ENCODE measurements at regions not wholly inside any gene's neighbourhood (a gene's known extent, or its start where the extent isn't known, plus 50 kb on each side); places are given as distances from the start of the nearest gene placed in this dataset.
"Not testable (repeated sequence)": the region's sequence is repeated elsewhere in the genome, so short reads cannot be mapped to it uniquely, and the experiment has no call there.

- no peak for DNase-seq
Measured at GRCh38 chr4:91840359-91840758, 463.4 kb upstream of the GRID2 start.

DNA sequence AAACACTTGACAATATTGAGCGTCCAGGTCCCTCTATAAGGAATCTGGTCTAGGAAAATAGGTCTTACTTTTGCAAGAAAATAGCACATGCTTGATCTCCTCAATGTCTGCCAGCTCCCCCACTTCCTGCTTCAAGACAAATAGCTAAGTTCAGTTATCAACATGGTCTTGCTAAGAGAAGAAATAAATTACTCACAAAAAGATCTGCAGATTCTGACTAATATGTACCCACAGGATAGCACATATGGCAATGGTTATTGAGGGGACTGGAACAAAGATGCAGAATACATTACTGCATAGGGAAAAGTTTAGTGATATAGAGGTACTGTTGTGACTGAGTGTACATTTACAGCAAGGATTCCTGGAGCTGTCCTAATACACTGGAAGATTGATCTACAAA lies 457.5 kb upstream of the GRID2 start:
- no peak for DNase-seq

DNA sequence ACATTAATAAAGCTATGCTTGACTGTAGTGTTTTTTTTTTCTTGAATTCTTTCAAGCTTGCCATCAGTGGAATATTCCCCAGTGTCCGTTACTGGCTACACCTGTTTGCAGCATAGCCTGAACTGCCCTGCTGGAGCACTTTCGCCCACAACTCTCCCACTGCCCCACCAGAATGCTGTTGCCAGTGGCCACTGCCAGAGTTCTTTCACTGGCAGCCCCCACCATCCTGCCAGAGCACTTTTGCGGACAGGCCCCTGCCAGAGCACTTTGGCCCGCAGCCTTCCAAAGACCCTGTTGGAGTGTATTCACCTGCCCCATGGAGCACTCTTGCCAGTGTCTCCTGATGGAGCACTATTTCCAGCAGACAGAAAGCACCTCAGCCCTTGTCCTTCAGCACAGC lies 452.3 kb upstream of the GRID2 start:
- DNase-seq, result no peak

GRCh38 chr4:91887926-91888325 lies 415.8 kb upstream of the GRID2 start:
- DNase-seq, result no peak

DNA sequence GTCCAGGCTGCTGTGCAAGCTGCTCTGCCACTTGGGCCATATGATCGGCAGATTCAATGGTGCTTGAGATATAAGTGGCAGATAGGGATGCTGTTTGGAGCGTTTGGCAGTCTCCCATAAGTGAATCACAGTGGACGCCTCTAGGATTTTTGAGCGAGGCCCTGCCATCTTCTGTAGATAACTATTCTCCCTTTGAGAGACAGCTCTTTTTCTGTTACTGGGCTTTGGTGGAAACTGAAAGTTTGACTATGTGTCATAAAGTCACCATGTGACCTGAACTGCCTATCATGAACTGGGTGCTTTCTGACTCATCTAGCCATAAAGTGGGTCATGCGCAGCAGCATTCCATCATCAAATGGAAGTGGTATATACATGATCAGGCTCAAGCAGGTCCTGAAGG lies 412.5 kb upstream of the GRID2 start:
- not testable (repeated sequence) for DNase-seq

DNA sequence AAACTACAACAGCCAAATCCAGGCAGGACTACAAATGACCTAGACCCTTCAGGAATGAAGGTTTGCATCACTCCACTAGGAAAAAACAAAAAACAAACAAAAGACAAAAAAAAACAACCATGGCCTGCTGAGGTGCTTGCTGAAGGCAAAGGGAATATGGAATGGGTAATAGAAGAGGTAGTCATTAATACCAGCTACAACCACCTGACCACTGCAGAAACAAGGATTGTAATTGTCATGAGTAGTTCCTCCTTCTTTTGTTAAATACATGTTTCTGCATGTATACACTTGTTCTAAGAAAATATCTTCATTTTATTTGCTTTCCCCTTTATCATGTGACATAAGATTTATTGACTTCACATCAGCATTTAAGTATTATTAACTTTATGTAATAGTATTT lies 409.8 kb upstream of the GRID2 start:
- DNase-seq, result no peak

- DNase-seq, result no peak
Measured at GRCh38 chr4:91904556-91904955, 399.2 kb upstream of the GRID2 start.

GRCh38 chr4:91909963-91910362 lies 393.8 kb upstream of the GRID2 start:
- DNase-seq, result no peak

GRCh38 chr4:91914176-91914804 lies 389.5 kb upstream of the GRID2 start:
- no peak for DNase-seq

DNA sequence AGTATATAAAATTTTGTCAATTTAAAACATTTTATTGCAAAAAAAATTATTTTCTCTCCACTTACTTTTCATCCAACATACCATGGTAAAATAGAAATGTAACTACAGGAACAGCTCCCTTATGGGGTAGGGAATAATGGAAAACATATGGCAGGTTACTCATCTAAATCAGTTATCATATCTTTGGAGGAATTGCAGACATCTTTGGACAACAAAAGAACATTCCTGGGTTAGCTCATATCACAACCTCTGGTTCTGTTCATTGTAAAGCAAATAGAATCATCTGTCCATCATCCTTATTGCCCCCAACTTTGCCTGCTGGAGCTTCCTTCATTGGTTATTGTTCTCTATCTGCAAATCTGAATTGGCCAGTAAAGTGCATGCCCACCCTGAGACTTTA lies 387.5 kb upstream of the GRID2 start:
- no peak for DNase-seq

DNA sequence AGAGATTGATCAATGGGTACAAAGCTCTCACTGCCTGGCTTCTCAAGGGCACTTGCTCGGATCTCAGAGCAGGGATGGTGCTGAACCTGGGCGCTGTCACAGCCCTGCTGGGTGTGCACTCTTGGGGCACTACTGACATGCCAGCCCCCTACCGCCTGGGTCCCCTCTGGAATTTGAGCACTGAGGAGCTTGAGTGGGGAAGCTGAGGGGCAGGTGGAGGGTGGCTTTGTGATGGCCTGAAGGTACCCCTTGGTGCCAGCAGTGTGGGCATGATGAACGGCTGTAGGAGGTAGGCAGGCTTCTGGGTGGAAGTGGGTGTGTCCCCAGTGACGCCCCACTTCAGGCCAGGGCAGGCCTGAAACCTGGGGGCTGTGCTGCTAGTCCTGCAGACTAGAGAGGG lies 379.1 kb upstream of the GRID2 start:
- no peak for DNase-seq

DNA sequence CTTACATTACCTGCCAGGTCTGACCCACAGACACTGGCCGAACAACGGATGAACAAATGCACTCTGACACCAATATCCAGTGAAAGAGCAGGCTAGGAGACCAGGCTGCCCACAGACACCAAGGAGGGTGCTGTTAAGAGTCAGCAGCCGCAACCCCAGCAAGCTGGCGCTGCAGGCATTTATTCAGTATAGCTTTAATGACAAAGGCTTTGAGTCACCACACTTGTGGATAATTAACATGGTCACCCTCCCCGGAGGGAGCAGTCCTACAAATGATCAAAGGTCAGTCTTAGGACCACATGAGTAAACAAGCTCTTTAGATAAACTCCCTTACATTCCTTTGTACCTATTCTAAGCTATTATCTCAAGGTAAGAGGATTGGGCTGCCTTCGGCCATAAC lies 368.5 kb upstream of the GRID2 start:
- DNase-seq, result no peak

- DNase-seq, result peak; percentile 38
Measured at GRCh38 chr4:91936311-91936710, 367.5 kb upstream of the GRID2 start.

DNA sequence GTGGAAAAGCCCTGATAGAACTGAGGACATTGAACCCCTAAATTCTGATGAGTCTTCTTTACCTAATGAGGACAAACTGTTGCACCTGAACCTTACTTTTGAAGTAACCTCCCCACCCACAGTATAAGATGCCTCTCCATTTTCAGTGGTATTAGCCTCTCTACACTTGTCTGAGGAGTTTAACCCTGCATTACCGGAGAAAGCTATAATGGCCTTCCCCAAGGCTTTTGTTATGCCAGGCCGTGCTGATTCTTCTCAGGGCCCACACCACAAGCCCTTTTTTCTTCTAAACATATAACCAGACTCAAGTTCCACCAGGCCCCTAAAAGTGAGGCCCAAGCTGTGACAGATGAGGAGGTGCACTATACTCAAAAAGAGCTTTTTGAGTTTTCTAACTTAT lies 345.8 kb upstream of the GRID2 start:
- DNase-seq, result no peak

- peak; percentile 50 for DNase-seq
Measured at GRCh38 chr4:91958596-91958995, 345.2 kb upstream of the GRID2 start.

DNA sequence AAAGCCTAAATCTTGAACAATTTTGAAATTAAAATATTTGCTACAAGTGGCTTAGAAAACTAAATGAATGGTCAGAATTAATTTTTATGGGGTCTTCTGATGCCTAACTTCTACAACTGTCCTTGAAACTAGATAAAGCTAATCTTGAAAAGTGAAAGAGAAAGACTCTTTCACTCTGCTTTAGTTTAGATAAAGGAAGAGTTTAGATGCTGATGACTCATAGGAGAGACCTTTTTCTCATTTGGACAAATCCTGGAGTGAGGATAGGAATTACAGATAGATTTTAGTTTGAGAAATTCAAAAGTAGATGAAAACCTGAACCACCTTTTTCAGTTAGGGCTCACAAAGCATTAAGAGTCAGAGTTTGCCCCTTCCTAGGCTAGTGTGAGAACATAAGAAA lies 342.3 kb upstream of the GRID2 start:
- peak; percentile 7 for DNase-seq

DNA sequence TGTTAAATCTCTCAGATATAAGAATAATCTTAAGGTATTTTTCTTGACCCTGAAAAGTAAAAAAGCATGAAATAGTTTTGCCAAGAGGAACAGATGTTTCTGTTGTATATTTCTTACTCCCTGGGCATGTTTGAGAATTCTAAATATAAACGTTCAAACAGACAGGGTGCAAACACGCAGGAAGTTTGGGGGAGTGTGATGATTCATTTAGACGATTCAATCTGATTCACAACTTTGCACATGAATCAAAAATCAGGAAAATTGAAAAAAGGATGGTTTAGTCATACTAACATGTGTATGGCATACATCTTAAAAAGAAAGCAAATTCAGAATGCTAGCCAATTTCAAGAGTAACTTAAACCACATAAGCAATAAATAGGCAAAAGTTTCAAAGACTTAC lies 340.3 kb upstream of the GRID2 start:
- DNase-seq, result peak; percentile 55

GRCh38 chr4:91965166-91965565 lies 338.6 kb upstream of the GRID2 start:
- DNase-seq, result no peak

GRCh38 chr4:91973479-91974153 lies 330.1 kb upstream of the GRID2 start:
- no peak for DNase-seq

- no peak for DNase-seq
Measured at GRCh38 chr4:91984466-91984865, 319.3 kb upstream of the GRID2 start.

GRCh38 chr4:91989914-91990313 lies 313.9 kb upstream of the GRID2 start:
- no peak for DNase-seq

DNA sequence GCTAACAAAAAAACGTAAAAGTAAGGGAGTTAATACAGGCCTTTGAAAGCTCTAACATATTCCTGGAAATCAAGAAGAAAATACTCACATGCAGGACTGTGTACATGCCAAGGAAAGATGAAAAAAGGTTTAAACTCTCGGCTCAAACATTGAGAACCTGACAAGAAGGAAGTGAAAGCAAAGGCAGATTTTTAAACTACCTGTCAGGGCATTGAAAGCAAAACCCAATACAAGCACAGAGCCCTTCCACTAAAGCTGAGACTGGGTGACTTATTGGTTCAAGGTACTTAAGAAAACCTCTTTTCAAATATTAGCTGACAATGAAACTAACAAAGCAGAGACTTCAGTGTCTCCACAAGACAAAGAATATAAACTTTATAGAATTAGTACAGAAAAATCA lies 313.0 kb upstream of the GRID2 start:
- DNase-seq, result no peak

DNA sequence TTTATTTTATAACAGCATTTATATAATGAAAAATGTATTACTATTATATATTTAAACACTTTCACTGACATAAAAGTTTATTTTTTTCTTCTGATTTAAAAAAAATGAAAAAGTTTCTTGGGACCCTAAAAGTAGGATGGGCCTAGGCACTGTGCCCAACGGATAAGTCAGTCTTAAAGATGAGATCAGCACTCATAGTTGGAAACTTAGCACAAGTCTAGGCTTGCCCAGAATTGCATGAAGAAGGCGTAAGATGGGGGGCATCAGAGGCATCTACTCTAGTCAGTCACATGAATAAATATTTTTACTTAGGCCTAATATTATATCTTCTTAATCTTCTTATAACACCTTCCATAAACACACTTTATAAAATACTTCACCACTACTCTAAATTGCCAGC lies 306.7 kb upstream of the GRID2 start:
- DNase-seq, result no peak

GRCh38 chr4:92012899-92013867 lies 290.6 kb upstream of the GRID2 start:
- no peak for DNase-seq

All from fibroblast of skin of scalp (primary cell).